ENCODE measurements at regions not wholly inside any gene's neighbourhood (a gene's known extent, or its start where the extent isn't known, plus 50 kb on each side); places are given as distances from the start of the nearest gene placed in this dataset.

DNA sequence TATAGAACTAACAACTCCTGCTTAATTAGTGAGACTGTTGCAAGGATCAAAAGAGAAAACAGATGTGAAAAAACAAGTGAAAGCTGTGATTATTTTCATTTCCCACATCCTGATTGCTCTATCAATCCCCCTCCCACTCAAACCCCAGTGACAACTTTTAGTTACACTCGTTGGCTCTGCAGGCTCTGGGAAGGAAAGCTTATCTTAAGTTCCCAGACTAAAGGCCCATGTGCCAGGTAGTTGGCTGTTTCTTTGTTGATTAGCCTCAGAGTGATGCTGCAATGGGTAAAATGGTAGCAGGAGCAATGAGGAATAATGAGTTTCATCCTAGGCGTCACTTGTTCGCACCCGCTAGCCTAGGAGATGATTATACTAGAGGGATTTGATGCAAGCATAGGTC is 133.3 kb upstream of the IFNE start:
- TF ChIP-seq HDGF (IDR thresholded peaks at IDR 0.05; ENCODE audit: borderline replicate concordance) (no peak), FOXM1 (IDR thresholded peaks at IDR 0.05; ENCODE audit: borderline replicate concordance) (no peak), SUZ12 (IDR thresholded peaks at IDR 0.05) (no peak), BHLHE40 (IDR thresholded peaks at IDR 0.05; ENCODE audit: borderline replicate concordance) (no peak), L3MBTL2 (conservative IDR thresholded peaks at IDR 0.05) (no peak), TARDBP (IDR thresholded peaks at IDR 0.05) (no peak)

All from HEK293T (cell line).